HG02759 (cell line): ENCODE measurements at regions not wholly inside any gene's neighbourhood (a gene's known extent, or its start where the extent isn't known, plus 50 kb on each side); places are given as distances from the start of the nearest gene placed in this dataset.
"Not testable (repeated sequence)": the region's sequence is repeated elsewhere in the genome, so short reads cannot be mapped to it uniquely, and the experiment has no call there.

Experiments used
- ATAC-seq: cut with Tn5 transposase; IDR thresholded peaks from one replicate; pipeline ENCODE4 v1.9.1; 2021; ENCODE audit warnings: mild to moderate bottlenecking, moderate library complexity; ENCODE audit not compliant: unreplicated experiment

DNA sequence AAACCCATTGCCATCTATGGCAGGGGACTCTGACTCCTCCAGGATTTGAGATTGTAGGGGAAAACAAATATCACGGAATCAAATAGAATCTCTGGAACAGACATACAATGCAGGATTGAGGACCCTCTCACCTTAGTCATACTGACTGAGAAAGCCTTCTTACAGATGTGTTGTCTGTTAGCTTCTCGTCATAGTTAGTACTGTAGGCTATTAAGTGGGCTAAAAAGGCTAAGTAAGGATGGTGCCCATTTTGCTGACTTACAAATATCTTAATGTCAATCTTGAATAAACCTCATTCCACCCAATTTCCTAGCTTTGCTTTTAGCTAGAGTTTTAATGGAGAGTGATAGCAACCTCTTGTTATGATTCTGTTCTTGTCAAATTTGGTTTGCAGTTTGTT lies 352.4 kb downstream of the QKI start:
- no peak for ATAC-seq

DNA sequence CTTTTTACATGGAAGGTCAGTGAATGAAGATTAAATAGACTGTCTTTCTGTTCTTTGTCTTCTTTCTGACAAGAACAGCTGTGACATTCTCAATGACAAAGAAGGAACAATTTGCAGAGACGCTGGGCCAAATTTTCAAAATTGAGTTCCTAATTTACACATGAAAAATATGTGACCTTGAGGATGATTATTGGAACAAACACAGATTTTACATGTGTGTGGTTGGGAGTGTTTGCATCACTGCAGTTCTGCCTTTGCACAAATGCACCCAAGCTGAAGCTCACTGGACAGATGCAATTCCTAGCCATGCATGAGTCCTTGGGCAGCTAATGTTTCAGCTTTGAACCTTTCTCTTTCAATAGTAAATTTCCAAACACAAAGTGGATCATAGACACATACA lies 350.8 kb downstream of the QKI start:
- ATAC-seq: no peak

DNA sequence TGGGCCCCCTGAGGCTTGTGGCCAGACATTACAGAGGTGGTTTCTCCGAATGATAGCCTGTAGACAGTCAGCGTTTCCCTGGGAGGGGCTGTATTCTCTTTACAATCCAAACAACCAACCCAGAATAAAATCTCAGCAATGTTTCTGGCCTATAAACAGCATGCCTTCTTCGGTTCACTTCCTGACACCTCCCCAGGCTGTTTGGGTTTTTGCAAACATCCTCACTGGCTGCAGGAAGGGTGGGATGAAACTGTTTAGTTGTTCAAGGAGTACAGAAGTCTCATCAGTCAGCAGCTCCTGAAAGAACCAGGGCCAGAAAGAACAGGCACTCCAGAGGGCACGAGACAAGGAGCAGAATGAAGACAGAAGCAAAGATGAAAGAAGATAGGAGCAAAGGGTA lies 350.0 kb downstream of the QKI start:
- no peak for ATAC-seq

DNA sequence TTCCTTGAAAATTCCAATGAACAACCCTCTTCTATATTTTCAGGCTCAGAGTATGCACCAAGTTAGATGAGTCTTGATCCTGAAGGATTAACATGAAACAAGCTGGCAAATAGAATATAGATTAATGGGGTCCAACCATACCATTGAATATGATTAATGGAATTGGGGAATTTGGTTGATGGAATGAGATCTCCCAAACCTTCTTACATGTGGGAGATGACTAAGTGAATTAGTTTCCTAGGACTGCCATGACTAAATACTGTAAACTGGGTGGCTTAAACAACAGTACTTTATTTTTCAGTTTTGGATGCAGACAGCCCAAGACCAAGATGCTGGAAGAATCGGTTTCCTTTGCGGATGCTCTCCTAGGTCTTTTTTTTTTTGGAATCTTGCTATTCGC lies 347.0 kb downstream of the QKI start:
- no peak for ATAC-seq

DNA sequence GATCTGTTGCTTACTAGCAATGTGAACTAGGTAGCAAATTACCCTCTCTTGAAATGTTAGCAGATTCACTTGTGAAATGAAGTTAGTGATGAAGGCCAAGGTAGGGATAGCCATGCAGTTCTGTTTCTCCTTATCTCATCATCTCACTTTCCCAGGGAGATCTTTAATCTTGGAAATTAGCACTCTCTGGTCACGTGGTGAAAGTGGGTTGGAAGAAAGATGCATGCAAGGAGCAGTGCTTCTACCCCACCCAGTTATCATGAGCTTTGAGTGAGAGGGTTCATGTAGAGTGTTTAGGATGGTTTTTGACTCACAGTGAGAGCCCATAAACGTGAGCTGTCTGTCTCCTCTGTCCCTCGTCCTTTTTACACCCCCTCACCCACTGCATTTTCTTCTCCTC lies 346.3 kb downstream of the QKI start:
- no peak for ATAC-seq

DNA sequence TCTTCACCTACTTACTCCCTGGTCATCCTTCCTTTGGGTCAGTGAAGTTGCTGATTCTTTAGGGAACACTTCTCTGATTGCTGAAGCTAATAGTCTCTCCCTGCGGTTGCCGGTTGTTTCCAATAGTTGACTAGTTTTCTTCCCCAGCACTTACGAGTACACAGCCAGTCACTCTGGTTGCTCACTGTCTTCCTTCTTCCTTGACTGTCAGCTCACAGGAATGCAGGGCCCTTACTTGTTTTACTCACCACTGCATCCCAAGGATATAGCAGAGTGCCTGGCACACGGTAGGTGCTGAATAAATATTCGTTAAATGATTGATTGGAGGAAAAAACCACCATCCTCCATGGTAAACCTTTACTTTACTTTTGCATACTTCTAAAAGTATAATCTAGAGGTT lies 345.0 kb downstream of the QKI start:
- ATAC-seq: no peak

DNA sequence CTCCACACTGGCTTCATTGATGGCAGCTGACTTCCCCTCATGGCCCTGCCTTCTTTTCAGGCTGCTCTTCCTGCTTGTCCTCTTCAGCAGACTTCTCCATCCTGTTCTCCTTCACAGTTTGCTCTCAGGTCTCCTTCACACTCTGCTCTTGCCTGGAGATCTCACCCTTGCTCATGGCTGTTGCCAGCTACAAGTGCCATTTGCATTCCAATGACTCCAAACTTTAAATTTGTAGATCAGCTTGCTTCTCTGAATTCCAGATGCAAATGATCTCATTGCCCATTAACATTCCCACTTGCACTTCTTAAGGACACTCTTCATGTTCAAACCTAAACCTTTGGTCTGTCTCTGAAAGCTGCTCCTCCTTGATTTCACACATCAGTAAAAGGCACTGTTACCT lies 343.0 kb downstream of the QKI start:
- no peak for ATAC-seq

DNA sequence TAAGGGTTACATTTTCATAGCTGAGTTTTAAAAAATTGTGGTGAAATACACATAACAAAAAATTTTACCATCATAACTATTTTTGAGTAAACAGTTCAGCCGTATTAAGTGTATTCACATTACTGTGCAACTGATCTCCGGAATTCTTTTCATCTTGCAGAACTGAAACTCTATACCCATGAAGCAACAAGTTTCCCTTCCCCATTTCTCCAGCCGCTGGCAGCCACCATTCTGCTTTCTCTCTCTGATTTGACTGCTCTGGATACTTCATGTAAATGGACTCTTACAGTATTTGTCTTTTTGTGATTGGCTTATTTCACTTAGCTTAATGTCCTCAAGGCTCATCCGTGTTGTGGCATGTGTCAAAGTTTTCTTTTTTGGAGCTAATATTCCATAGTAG lies 341.6 kb downstream of the QKI start:
- ATAC-seq: peak; percentile 100

DNA sequence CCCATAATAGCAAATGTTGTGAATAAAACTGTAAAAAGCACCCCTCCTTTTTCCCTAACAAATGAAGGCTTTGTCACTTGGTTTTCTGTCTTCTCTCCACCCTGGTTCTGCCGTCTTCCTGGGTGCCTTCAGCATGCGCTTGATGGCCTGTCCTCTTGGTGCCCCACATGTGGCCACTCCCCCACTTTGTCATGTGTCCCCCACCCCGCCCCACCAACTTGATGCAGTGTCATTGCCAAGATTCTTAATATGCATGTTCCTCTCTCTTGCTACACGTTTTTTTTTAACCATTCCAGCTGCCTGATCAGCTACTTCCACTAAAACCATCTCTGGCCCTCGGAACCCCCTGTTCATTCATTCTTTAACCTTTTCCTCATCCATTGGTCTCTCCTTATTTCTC lies 340.3 kb downstream of the QKI start:
- no peak for ATAC-seq

DNA sequence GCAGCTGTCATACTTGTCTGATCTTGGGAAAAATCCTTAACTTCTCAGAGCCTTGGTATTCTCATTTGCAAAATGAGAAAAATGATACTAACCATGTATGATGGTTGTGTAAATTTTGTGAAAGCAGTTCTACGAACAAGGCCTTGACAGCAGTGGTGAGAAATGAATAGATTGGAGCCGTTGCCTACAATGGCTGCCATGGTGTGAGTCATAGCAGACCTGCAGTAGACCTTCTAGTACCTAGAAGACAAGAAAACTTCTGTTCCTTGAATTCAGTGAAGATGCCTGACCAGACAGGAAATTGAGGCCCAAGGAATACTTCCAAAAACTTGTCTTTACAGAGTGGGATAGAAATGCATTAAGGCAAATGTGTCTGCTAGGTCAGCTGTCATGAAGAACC lies 338.9 kb downstream of the QKI start:
- no peak for ATAC-seq

DNA sequence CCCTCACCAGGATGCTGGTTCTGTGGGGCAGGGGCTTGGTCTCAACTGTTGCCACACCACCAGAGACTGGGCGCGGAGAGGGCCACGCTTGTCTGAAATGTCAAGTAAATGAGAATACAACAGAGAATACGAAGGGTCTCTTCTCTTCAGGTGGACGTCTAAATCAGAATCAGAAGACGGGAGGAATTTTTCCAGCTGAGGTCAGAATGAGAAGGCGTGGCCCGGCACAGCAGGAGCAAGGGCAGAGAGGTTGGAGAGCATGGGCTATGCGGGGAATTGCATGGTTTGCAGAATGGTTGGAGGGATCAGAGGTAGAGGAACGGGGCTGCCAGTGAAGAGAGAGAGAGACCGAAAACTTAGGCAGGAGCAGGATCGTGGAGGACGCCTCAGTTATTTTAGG lies 337.9 kb downstream of the QKI start:
- ATAC-seq: no peak

DNA sequence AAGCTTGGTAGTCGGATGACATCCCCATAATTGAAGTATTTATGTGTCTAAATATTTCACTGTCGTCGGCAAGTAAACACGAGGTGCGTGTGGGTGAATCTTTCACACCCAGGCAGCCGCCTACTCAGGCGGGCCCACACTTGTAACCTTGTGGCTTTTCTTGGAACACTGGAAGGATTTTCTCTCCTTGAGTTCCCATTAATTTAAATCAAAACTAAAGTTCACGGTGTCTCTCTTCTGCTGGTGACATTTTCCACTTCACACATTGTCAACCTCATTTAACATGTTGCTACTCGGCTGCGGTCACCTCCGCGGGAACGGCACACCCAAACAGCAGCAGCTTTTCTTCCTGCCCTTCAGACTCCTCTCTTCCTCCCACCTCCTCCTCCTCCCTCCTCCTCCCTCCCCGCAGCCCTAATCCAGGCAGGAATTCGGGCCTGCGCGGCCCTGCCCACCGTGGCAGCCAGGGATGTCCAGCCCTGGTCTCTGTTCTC lies 336.6 kb downstream of the QKI start:
- ATAC-seq: no peak

DNA sequence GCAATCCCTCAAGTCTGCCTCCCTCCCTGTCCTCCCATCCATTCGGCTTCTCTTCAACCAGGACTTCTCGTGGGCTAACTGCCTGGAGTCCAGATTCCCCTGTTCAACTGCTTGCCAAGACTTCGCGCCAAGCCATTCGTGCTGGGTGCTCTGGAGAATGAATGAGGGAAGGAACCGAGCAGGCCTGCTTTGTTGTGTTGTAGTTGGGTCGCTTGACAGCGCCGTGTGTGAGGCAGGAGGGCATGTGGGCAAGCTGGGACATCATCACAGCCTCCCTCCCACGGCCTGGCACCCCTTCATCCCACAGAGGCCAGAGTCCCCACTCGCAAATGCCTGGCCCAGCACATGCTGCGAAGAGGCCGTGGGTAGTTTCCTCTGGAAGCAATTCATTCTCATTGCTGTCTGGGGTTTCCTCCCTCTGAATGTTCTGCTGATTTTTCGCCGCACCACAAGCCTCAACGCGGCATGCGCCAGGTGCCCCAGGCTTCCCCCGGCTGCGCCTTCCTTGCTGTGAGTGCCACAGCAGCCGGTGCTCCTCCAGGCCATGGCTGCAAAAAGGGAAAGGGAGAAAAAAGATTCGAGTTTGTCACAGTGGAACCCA lies 336.0 kb downstream of the QKI start:
- no peak for ATAC-seq

DNA sequence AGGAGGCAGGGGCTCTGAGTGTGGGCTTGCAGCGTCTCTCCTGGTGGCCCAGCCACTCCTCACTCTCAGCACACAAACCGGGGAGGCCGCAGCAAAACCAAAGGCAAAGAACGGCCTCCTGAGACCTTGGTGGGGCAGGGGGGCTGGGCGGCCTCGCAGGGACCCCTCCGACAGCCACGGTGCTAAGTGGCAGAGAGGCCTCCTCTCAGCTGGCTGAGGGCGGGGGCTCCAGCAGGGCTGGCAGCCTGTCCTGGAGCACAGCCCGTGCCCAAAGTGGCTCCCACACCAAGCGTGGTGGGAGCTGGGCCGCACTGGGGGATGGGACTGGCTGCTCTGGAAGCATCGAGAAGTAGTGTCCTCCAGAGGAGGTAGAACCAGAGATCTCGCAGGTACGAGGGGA lies 334.4 kb downstream of the QKI start:
- ATAC-seq: no peak

DNA sequence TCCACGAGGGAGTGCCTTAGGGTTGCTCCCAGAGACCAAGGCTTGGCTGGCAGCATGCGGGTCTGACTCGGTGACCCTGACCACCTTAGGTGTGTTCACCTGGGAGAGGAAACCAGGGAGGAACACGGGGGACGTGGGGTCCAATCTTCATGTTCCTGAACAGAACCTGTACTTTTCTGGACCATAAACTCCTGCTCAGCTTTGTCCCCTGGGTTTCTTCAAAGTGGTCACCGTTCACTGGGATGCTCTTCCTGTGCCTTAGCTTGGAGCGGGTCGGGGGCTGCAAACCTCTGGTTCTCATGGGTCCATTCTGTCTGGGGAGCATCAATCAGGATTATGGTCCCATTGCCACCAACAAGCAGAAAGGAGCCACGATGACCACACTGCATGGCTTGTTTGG lies 333.5 kb downstream of the QKI start:
- no peak for ATAC-seq

DNA sequence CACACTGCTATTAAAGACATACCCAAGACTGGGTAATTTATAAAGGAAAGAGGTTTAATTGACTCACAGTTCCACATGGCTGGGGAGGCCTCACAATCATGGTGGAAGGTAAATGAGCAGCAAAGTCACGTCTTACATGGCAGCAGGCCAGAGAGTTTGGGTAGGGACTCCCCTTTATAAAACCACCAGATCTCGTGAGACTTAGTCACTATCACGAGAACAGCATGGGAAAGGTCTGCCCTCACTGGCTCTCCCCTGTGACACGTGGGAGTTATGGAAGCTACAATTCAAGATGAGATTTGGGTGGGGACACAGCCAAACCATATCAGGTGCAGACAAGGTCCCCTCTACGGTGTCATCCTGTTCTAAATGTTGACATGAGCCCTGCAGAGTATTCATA lies 332.5 kb downstream of the QKI start:
- not testable (repeated sequence) for ATAC-seq

DNA sequence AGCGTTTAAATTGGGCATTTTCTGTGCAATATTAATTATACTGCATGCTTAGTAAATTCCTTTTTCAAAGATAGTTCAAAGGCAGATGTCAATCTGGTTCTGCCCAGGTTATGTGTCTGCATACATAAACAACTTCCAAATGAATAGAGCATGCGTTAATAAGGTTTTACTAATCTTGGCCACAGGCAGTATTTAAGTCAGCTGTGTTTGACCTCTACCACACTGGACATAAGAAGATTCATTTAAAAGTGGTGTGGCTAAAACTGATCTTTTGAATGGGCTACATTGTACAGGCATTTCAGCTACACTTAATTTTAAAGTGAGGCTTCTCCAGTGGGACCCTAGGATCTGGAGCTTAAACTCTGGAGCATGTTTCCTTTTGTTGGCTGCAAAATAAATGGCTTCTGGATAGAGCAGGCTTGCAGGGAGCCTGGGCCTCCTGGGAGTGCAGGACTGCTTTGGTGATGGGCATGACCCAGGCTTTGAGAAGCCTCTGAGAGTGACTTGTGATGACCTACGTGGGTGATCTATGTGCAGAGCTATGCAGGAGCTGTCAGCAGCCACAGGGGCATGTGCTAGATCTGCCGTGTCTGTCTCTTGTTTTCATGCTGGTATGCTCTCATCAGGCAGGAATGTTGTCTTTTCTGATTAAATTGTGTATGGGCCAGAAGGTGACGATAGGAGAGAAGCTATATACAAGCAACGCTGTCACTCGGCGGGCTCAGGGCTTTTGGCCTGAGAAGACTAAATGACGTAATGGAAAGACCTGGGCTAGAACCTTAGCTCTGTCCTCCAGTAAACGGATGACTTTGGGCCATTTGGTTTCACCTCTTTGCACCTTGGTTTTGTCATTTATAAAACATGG lies 331.2 kb downstream of the QKI start:
- no peak for ATAC-seq

DNA sequence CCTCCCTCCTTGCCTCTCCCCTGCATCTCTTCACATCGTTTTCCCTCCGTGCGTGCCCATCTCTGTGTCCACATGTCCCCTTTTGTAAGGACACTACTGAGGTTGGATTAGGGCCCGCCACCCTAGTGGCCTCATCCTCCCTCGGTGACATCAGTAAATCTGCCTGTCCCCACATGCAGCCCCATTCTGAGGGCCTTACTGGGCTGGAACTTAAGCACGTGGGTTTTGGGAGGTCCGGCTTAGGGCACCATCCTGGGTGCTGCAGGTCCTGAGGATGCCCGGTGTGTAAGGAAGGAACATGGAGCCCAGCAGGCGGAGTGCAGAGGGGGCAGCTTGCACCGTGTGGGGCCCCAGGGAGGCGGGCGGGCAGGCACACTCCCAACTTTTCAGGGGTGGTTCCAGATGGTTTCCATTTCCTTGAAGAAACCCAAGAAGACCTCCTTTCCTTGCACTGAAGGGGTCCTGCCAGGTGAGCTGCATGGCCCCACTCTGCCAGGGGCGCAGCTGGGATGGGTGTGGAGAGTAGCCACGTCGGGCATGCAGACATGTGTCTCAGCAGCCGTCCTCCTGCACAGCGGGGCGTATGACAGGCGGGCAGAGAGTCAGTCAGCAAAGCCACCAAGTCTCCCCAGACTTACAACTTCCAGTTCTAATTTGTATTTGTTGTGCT lies 329.9 kb downstream of the QKI start:
- ATAC-seq: no peak

DNA sequence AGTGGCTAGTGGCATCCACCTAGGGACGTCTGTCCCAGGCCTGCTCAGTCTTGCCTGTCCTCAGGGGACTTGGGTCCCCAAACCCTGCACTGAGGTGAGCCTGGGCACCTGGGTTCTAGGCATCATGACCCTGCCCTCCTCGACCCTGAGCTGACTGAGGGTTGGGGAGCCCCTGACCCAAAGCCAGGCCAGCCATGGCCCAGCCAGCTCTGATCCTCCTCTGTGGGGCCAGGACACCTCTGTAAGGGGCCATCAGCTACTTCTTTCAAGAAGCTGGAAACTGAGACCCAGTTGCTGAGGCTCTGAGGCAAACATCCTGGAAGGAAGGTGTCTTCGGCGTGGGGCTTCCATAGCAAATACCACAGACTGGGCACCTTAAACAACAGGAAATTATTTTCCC lies 329.3 kb downstream of the QKI start:
- ATAC-seq: no peak

DNA sequence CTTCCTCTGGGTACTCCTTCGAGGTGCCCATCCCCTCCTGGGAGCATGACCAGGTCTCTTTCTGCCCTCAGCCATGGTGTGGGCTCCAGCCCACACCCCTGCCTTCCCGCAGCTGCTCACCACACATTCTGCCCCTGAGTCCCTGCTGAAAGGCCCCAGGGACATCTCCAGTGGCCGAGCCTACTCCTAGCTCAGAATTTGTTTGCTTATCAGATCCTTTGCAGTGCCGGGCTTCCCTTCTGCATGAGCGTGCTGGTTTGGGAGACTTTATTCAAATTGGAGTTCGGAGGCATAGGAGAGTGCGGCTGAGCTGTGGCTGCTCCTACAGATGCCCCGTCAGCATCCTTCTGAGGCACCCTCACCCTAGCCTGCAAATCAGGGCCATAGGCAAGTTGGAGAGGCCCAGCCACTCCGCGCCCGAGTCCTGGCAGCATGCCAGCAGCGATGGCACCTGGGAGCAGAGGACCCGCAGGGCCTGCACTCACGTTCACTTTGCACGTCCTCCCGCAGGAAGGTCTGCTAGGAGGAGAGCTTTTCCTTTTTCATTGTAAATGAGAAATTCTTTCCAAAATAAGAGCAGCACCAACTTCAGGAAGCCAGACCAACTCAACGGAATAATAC lies 327.3 kb downstream of the QKI start:
- no peak for ATAC-seq

DNA sequence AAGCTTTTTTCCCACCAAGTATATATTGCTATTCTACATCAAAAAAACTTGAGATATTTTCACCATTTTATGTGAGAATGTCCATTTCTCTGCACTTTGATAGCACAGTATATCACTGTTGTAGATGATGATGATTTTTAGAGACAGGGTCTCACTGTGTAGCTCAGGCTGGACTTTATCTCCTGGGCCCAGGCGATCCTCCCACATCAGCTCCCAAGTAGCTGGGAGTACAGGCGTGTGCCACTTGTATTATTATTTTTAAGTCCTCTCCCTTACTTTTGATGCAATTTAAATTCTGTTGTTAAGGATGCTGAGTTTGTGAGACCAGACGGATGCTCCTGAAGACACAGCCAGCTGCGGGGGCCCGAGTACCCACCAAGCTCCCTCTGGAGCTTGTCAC lies 326.8 kb downstream of the QKI start:
- ATAC-seq: no peak

DNA sequence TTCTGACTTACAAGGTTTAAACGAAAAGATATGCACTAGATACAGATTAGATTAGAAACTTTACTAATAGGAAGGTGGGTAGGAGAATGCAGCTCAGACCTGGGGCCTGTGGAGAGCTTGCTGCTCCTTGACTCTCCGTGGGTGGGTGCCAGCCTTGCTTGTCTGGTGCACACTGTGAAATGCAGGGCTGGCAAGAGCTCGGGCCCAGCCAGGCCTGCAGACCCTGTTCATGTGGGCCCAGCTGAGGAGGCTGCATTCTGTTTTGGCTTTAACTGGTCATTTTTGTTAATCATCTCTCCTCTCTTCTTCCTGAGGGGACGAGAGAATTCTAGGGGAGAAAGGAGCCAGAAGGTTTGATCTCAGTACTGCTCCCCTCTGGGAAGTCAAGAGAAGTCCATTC lies 325.4 kb downstream of the QKI start:
- ATAC-seq: no peak
